GM23248 (cell line): ENCODE measurements at regions not wholly inside any gene's neighbourhood (a gene's known extent, or its start where the extent isn't known, plus 50 kb on each side); places are given as distances from the start of the nearest gene placed in this dataset.

Experiments used
- DNase-seq: peaks from one replicate; pipeline ENCODE4 v3.0.0-alpha.2; 2015
- H2AFZ ChIP-seq: fragments of 200-600 bp; sonication (generic); 2 replicates; pipeline ENCODE4 v1.6.1; 2016; ENCODE audit warnings: antibody characterized with exemption
- H3F3A ChIP-seq: fragments of 200-600 bp; sonication (generic); 2 replicates; pipeline ENCODE4 v1.6.1; 2016; ENCODE audit warnings: mild to moderate bottlenecking, antibody characterized with exemption, mixed run types; ENCODE audit not compliant: insufficient read depth
- H3K27ac ChIP-seq: fragments of 200-600 bp; sonication (generic); 2 replicates; pipeline ENCODE4 v1.5.1; 2016; ENCODE audit warnings: mild to moderate bottlenecking
- H3K27me3 ChIP-seq: fragments of 200-600 bp; sonication (generic); replicated peaks from 2 replicates; pipeline ENCODE4 v1.6.1; 2016; ENCODE audit warnings: mild to moderate bottlenecking; ENCODE audit not compliant: insufficient read depth
- H3K36me3 ChIP-seq: fragments of 200-600 bp; sonication (generic); 2 replicates; pipeline ENCODE4 v1.6.1; 2016; ENCODE audit warnings: low read depth, mild to moderate bottlenecking
- H3K4me1 ChIP-seq: fragments of 200-600 bp; sonication (generic); 2 replicates; pipeline ENCODE4 v1.6.1; 2016; ENCODE audit warnings: mild to moderate bottlenecking; ENCODE audit not compliant: insufficient read depth
- H3K4me2 ChIP-seq: fragments of 200-600 bp; sonication (generic); one replicate; pipeline ENCODE4 v1.6.1; 2016; ENCODE audit warnings: mild to moderate bottlenecking; ENCODE audit not compliant: unreplicated experiment
- H3K4me3 ChIP-seq: fragments of 200-600 bp; sonication (generic); 2 replicates; pipeline ENCODE4 v1.5.1; 2016; ENCODE audit warnings: mild to moderate bottlenecking
- H3K79me2 ChIP-seq: fragments of 200-600 bp; sonication (generic); 2 replicates; pipeline ENCODE4 v1.6.1; 2016; ENCODE audit warnings: mild to moderate bottlenecking; ENCODE audit not compliant: insufficient read depth
- H3K9ac ChIP-seq: fragments of 200-600 bp; sonication (generic); 2 replicates; pipeline ENCODE4 v1.6.1; 2016; ENCODE audit warnings: mild to moderate bottlenecking
- H3K9me2 ChIP-seq: fragments of 200-600 bp; sonication (generic); 2 replicates; pipeline ENCODE4 v1.6.1; 2016; ENCODE audit warnings: mixed run types, mild to moderate bottlenecking, moderate library complexity; ENCODE audit not compliant: insufficient read depth
- H3K9me3 ChIP-seq: fragments of 200-600 bp; sonication (generic); one replicate; pipeline ENCODE4 v1.6.1; 2017; ENCODE audit warnings: low read depth
- H4K20me1 ChIP-seq: fragments of 200-600 bp; sonication (generic); 2 replicates; pipeline ENCODE4 v1.6.0; 2016; ENCODE audit not compliant: insufficient read depth
- EZH2 ChIP-seq: fragments of 200-600 bp; sonication (generic); IDR thresholded peaks from 2 replicates; pipeline ENCODE4 v1.6.1; 2018; ENCODE audit warnings: antibody characterized with exemption, mild to moderate bottlenecking; ENCODE audit not compliant: insufficient read depth, poor library complexity, severe bottlenecking
- EZH2phosphoT487 ChIP-seq: fragments of 200-600 bp; sonication (generic); IDR thresholded peaks from 2 replicates; pipeline ENCODE4 v1.6.1; 2018; ENCODE audit warnings: antibody characterized with exemption, moderate library complexity, mild to moderate bottlenecking, low read depth; ENCODE audit not compliant: insufficient read depth
- WGBS, 2 experiments: methylation state at CpG; one replicate each; pipeline ENCODE4 v1.1.6; 2015 to 2017; ENCODE audit warnings: low lambda C conversion rate in 2 of 2, low coverage in 1 of 2; ENCODE audit errors: missing lambda C conversion rate in 2 of 2; 5-methylcytosine and 5-hydroxymethylcytosine counted together
- in situ Hi-C: fragments of 300-500 bp; cut with MboI; formaldehyde crosslinking; loops from 2 replicates; pipeline ENCODE4 v1.15.0; 2020

- Histone ChIP-seq H3K9me2 (no peaks in the 10 kb centered on the region), H3K4me3 (no peak overlapping the region), H3F3A (no peaks in the 10 kb centered on the region), H4K20me1 (no peaks in the 10 kb centered on the region), H3K9ac (no peak overlapping the region), H3K4me2 (no peak overlapping the region), H3K27ac (no peak overlapping the region), H3K4me1 (no peaks in the 10 kb centered on the region), H3K9me3 (no peaks in the 10 kb centered on the region), H2AFZ (no peak overlapping the region), H3K27me3 (no peaks in the 10 kb centered on the region), H3K79me2 (no peaks in the 10 kb centered on the region), H3K36me3 (no peaks in the 10 kb centered on the region)
- TF ChIP-seq EZH2 = no peak
- TF ChIP-seq EZH2phosphoT487 = no peak
- no peak for DNase-seq
- in situ Hi-C loops = no loop called here
These were observed 1323.1 kb downstream of the ADGRL3 start for GRCh38 chr4:62523256-62523655.

GRCh38 chr4:62522273-62522672, 1322.1 kb downstream of the ADGRL3 start:
- no peaks in the 10 kb centered on the region for H4K20me1 ChIP-seq
- no peaks in the 10 kb centered on the region for H3K79me2 ChIP-seq
- H3K9ac ChIP-seq = no peak overlapping the region
- H3K27me3 ChIP-seq = no peaks in the 10 kb centered on the region
- H3K9me2 ChIP-seq = no peaks in the 10 kb centered on the region
- H3K4me2 ChIP-seq = no peak overlapping the region
- no peak overlapping the region for H2AFZ ChIP-seq
- no peak overlapping the region for H3K4me3 ChIP-seq
- no peaks in the 10 kb centered on the region for H3F3A ChIP-seq
- 55 to 57% methylated on average over 11 of the region's 11 CpGs for WGBS, 2 experiments
- H3K9me3 ChIP-seq = no peaks in the 10 kb centered on the region
- no peaks in the 10 kb centered on the region for H3K4me1 ChIP-seq
- no peak for TF ChIP-seq EZH2
- TF ChIP-seq EZH2phosphoT487 = no peak
- DNase-seq = no peak
- in situ Hi-C loops = no loop called here
- H3K36me3 ChIP-seq = no peaks in the 10 kb centered on the region
- H3K27ac ChIP-seq = no peak overlapping the region

- H3K9me2 ChIP-seq = no peaks in the 10 kb centered on the region
- no peaks in the 10 kb centered on the region for H3K9me3 ChIP-seq
- no peak overlapping the region for H2AFZ ChIP-seq
- no peak for DNase-seq
- no peak overlapping the region for H3K4me2 ChIP-seq
- no peak overlapping the region for H3K4me3 ChIP-seq
- no peaks in the 10 kb centered on the region for H3K27me3 ChIP-seq
- no peak overlapping the region for H3K9ac ChIP-seq
- H3K4me1 ChIP-seq = no peaks in the 10 kb centered on the region
- TF ChIP-seq EZH2phosphoT487 = no peak
- TF ChIP-seq EZH2 = no peak
- no peaks in the 10 kb centered on the region for H3K79me2 ChIP-seq
- no peak overlapping the region for H3K27ac ChIP-seq
- H3F3A ChIP-seq = no peaks in the 10 kb centered on the region
- in situ Hi-C loops = no loop called here
- H4K20me1 ChIP-seq = no peaks in the 10 kb centered on the region
- 0 to 6% methylated on average over 1 of the region's 1 CpG for WGBS, 2 experiments
- H3K36me3 ChIP-seq = no peaks in the 10 kb centered on the region
These were observed 1317.6 kb downstream of the ADGRL3 start for GRCh38 chr4:62517716-62518115.

- WGBS, 2 experiments = 13 to 24% methylated on average over 2 of the region's 2 CpGs
- H3K36me3 ChIP-seq = no peaks in the 10 kb centered on the region
These were observed 1313.2 kb downstream of the ADGRL3 start for GRCh38 chr4:62513306-62513705.

DNA sequence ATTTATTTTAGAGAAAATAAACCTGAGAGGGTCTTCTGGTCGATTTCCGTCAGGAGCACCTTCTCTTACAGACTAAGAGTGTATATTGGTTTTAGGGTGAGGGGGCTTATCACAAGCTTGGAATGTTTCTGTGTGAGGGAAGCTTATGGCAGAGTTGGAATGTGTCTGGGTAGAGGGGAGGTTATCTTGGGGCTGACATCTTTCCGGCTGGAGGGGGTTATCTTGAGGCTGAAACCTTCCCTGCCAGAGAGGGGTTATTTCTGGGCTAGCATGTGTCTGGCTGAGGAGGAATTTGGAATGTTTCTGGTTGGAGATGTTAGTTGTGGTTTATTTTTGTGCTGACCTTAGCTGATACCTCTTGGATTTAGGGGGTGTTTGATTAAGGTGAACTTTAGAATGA, 1312.1 kb downstream of the ADGRL3 start:
- Histone ChIP-seq H3K27ac (no peak overlapping the region), H3K9ac (no peak overlapping the region), H4K20me1 (no peaks in the 10 kb centered on the region), H3K9me3 (no peaks in the 10 kb centered on the region), H3K4me1 (no peaks in the 10 kb centered on the region), H3K4me3 (no peak overlapping the region), H3K4me2 (no peak overlapping the region), H3K79me2 (no peaks in the 10 kb centered on the region), H3F3A (no peaks in the 10 kb centered on the region), H3K27me3 (no peaks in the 10 kb centered on the region), H3K9me2 (no peaks in the 10 kb centered on the region), H2AFZ (no peak overlapping the region), H3K36me3 (no peaks in the 10 kb centered on the region)
- no peak for TF ChIP-seq EZH2
- 3 to 13% methylated on average over 3 of the region's 3 CpGs for WGBS, 2 experiments
- in situ Hi-C loops = no loop called here
- DNase-seq = no peak

More at GRCh38 chr4:62513306-62513705, 1313.2 kb downstream of the ADGRL3 start:
- H3K4me2 ChIP-seq = no peak overlapping the region
- in situ Hi-C loops = no loop called here
- TF ChIP-seq EZH2 = no peak
- DNase-seq = no peak
- H3K9me3 ChIP-seq = no peaks in the 10 kb centered on the region
- H2AFZ ChIP-seq = no peak overlapping the region
- H3K4me3 ChIP-seq = no peak overlapping the region
- no peaks in the 10 kb centered on the region for H3K9me2 ChIP-seq
- no peaks in the 10 kb centered on the region for H3K4me1 ChIP-seq
- H3K27me3 ChIP-seq = no peaks in the 10 kb centered on the region
- no peaks in the 10 kb centered on the region for H3F3A ChIP-seq
- H4K20me1 ChIP-seq = no peaks in the 10 kb centered on the region
- H3K79me2 ChIP-seq = no peaks in the 10 kb centered on the region
- no peak overlapping the region for H3K27ac ChIP-seq
- no peak overlapping the region for H3K9ac ChIP-seq
